ENCODE measurements at regions not wholly inside any gene's neighbourhood (a gene's known extent, or its start where the extent isn't known, plus 50 kb on each side); places are given as distances from the start of the nearest gene placed in this dataset.
"Not testable (repeated sequence)": the region's sequence is repeated elsewhere in the genome, so short reads cannot be mapped to it uniquely, and the experiment has no call there.

DNA sequence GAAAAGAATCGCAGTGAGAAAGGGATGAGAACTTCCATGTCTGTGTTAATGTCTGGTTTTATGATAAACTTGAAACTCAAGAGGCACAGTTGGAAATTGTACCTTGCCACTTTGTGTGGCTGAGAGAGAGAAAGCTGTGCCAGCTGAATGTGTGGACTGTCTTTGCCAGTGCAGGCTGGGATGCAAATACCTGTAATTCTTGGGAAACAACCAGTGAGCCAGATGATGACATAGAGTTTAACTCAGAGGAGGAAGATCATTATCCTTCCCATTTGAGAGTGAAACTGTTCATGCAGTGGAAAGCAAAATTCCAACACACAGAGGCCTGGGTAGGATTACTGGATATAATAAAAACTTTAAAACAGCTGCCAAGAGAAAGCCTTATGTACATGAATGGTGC lies 141.5 kb upstream of the NPAP1 start:
- H3K27ac ChIP-seq (ENCODE audit: low read depth in 1 of 2, low read length in 2 of 2); H3K27me3 ChIP-seq (ENCODE audit: control insufficient read depth in 1 of 2, insufficient read depth in 2 of 2, low read length in 1 of 2); H3K4me3 ChIP-seq (ENCODE audit: low read length in 2 of 2); intact Hi-C loops (cut with DNase I); ATAC-seq (ENCODE audit: low FRiP score); DNase-seq; H3K9me3 ChIP-seq (ENCODE audit: control insufficient read depth, low read length); H3K36me3 ChIP-seq (ENCODE audit: control insufficient read depth in 1 of 2, insufficient read depth in 2 of 2, low read length in 1 of 2); H3K4me1 ChIP-seq (ENCODE audit: control insufficient read depth in 1 of 2, insufficient read depth in 2 of 2, low read length in 2 of 2): not testable (repeated sequence)
- WGBS, 2 donors: 86 to 93% methylated on average over 1 of the region's 1 CpG

DNA sequence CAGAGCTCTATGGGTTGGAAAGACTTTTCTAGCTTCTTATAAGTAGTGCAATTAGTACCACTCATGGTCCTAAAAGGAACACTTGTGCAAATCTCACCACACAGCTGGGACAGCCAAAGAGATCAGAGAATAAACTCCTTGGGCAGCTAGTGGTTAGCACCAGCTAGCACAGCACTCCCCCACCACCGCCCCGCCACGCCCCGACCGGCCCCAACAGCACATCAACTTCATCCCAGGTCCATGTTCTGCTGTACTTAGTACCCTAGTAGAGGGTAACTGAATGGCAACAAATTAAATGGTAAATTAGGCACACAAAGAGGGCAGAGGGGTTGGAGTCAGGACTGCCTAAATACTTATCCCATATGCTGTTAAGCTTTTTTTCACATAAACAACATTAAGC lies 118.3 kb upstream of the NPAP1 start:
- 71 to 84% methylated on average over 5 of the region's 5 CpGs for WGBS, 2 donors
- intact Hi-C loops (cut with DNase I); H3K9me3 ChIP-seq (ENCODE audit: control insufficient read depth, low read length); H3K27ac ChIP-seq (ENCODE audit: low read depth in 1 of 2, low read length in 2 of 2); H3K27me3 ChIP-seq (ENCODE audit: control insufficient read depth in 1 of 2, insufficient read depth in 2 of 2, low read length in 1 of 2); H3K36me3 ChIP-seq (ENCODE audit: control insufficient read depth in 1 of 2, insufficient read depth in 2 of 2, low read length in 1 of 2); H3K4me3 ChIP-seq (ENCODE audit: low read length in 2 of 2); DNase-seq; ATAC-seq (ENCODE audit: low FRiP score); H3K4me1 ChIP-seq (ENCODE audit: control insufficient read depth in 1 of 2, insufficient read depth in 2 of 2, low read length in 2 of 2): not testable (repeated sequence)

DNA sequence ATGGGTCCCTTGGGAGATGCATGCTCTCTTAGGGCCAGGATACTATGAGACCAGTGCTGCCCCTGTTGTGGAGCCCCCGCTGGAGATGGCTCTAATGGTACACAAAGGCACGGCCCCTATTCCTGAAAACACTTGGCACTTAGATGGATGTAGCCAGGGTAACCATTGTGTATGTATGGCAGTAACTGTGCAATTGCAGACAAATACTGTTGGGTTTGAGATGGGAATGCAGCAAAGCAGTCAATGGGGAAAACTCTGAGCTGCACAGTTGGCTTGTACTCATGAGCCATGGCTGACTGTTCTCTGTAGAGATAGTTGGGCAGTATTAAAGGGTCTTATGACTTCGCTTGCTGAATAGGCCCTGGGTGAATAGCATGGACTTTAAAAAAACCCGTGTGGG lies 67.9 kb upstream of the NPAP1 start:
- Histone ChIP-seq H3K36me3 (ENCODE audit: control insufficient read depth in 1 of 2, insufficient read depth in 2 of 2, low read length in 1 of 2) (no peaks in the 10 kb centered on the region), H3K27ac (ENCODE audit: low read depth in 1 of 2, low read length in 2 of 2) (no peak overlapping the region), H3K4me1 (ENCODE audit: control insufficient read depth in 1 of 2, insufficient read depth in 2 of 2, low read length in 2 of 2) (no peaks in the 10 kb centered on the region), H3K9me3 (ENCODE audit: control insufficient read depth, low read length) (no peaks in the 10 kb centered on the region), H3K4me3 (ENCODE audit: low read length in 2 of 2) (no peak overlapping the region), H3K27me3 (ENCODE audit: control insufficient read depth in 1 of 2, insufficient read depth in 2 of 2, low read length in 1 of 2) (no peaks in the 10 kb centered on the region)
- WGBS, 2 donors: 73 to 76% methylated on average over 4 of the region's 4 CpGs
- ATAC-seq (ENCODE audit: low FRiP score) (no peak), DNase-seq (no peak)
- intact Hi-C loops (cut with DNase I): no loop called here

DNA sequence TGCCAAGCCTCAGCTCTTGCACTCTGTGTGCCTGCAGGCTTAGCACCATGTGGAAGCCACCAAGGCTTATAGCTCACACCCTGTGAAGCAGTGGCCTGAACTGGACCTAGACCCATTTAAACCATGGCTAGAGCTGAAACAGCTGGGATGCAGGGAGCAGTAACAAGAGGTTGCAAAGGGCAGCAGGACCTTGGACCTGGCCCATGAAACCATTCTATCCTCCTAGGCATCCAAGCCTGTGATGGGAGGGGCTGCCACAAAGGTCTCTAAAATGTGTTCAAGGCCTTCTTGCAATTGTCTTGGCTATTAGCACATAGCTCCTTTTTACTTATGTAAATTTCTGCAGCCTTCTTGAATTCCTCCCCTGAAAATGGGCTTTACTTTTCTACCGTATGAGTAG lies 57.9 kb upstream of the NPAP1 start:
- Histone ChIP-seq H3K4me3 (ENCODE audit: low read length in 2 of 2) (no peak overlapping the region), H3K4me1 (ENCODE audit: control insufficient read depth in 1 of 2, insufficient read depth in 2 of 2, low read length in 2 of 2) (no peaks in the 10 kb centered on the region), H3K9me3 (ENCODE audit: control insufficient read depth, low read length) (peaks cover 4% of the 10 kb centered on the region), H3K36me3 (ENCODE audit: control insufficient read depth in 1 of 2, insufficient read depth in 2 of 2, low read length in 1 of 2) (no peaks in the 10 kb centered on the region), H3K27me3 (ENCODE audit: control insufficient read depth in 1 of 2, insufficient read depth in 2 of 2, low read length in 1 of 2) (no peaks in the 10 kb centered on the region), H3K27ac (ENCODE audit: low read depth in 1 of 2, low read length in 2 of 2) (no peak overlapping the region)
- intact Hi-C loops (cut with DNase I): no loop called here
- ATAC-seq (ENCODE audit: low FRiP score) (no peak), DNase-seq (no peak)
- WGBS, 2 donors: 0 to 50% methylated on average over 1 of the region's 1 CpG

DNA sequence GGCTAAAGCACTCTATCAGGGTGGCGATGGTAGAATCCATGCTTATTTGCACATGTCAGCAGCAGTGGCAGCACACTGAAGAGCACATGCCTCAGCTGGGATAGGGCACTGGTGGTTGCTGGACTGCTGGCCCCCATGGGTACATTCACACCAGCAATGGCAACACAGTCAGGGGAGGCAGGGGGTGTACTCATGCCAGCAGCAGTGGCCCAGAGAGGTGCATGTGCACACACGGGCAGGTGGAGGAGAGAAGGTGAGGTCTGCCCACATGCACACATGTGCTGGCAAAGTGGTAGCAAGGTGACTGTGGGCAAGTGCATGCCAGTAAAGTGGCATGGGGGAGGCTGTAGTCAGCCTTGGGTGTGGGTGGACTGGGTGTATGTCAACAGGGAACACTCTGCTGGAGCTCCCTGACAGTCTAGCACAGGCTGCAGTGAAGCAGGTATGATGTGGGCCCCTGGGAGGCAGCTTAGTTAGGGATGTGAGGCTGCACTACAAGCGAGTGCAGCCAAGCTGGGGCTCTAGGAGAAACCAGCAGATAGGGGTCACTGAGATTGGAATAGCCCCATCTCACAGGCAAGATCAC lies 53.9 kb upstream of the NPAP1 start:
- intact Hi-C loops (cut with DNase I): no loop called here
- H3K27ac ChIP-seq (ENCODE audit: low read depth in 1 of 2, low read length in 2 of 2): no peak overlapping the region
- no peak for DNase-seq
- 77 to 80% methylated on average over 3 of the region's 3 CpGs for WGBS, 2 donors
- no peaks in the 10 kb centered on the region for H3K4me1 ChIP-seq (ENCODE audit: control insufficient read depth in 1 of 2, insufficient read depth in 2 of 2, low read length in 2 of 2)
- no peaks in the 10 kb centered on the region for H3K36me3 ChIP-seq (ENCODE audit: control insufficient read depth in 1 of 2, insufficient read depth in 2 of 2, low read length in 1 of 2)
- no peaks in the 10 kb centered on the region for H3K27me3 ChIP-seq (ENCODE audit: control insufficient read depth in 1 of 2, insufficient read depth in 2 of 2, low read length in 1 of 2)
- H3K9me3 ChIP-seq (ENCODE audit: control insufficient read depth, low read length): peaks cover 4% of the 10 kb centered on the region
- peak; percentile 36 for ATAC-seq (ENCODE audit: low FRiP score)
- H3K4me3 ChIP-seq (ENCODE audit: low read length in 2 of 2): no peak overlapping the region

All from aorta (tissue), 5 donors.